LNCaP clone FGC (cell line): ENCODE measurements at regions not wholly inside any gene's neighbourhood (a gene's known extent, or its start where the extent isn't known, plus 50 kb on each side); places are given as distances from the start of the nearest gene placed in this dataset.
"Not testable (repeated sequence)": the region's sequence is repeated elsewhere in the genome, so short reads cannot be mapped to it uniquely, and the experiment has no call there.

Experiments
- DNase-seq: peaks from one replicate; pipeline ENCODE4 v3.0.0-alpha.2; 2011; ENCODE audit warnings: low read depth
- H3K4me3 ChIP-seq: 2 replicates; pipeline ENCODE4 v1.5.1; 2011; ENCODE audit warnings: mild to moderate bottlenecking, low read depth, low read length, control low read depth
- CTCF ChIP-seq: IDR thresholded peaks from 2 replicates; pipeline ENCODE4 v1.5.1; 2012; ENCODE audit warnings: mild to moderate bottlenecking; ENCODE audit not compliant: control insufficient read depth, insufficient read depth; ENCODE audit errors: extremely low read depth

- no peak for DNase-seq
- no peak overlapping the region for H3K4me3 ChIP-seq
- TF ChIP-seq CTCF: no peak
Measured at GRCh38 chr14:38941488-38941887, 161.5 kb downstream of the SEC23A start.

DNA sequence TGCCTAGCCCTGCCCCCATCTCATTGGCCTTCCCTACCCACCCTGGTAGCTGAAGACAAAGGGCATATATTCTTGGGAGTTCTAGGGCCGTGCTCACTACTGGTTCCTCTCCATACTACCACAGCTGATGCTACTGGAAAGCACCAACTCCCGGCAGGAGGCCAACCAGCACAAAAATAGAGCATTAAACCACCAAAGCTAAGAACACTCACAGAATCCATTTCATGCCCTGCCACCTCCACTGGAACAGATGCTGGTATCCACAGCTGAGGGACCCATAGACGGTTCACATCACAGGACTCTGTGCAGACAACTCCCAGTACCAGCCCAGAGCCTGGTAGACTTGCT is 170.4 kb downstream of the SEC23A start:
- not testable (repeated sequence) for H3K4me3 ChIP-seq, DNase-seq

DNA sequence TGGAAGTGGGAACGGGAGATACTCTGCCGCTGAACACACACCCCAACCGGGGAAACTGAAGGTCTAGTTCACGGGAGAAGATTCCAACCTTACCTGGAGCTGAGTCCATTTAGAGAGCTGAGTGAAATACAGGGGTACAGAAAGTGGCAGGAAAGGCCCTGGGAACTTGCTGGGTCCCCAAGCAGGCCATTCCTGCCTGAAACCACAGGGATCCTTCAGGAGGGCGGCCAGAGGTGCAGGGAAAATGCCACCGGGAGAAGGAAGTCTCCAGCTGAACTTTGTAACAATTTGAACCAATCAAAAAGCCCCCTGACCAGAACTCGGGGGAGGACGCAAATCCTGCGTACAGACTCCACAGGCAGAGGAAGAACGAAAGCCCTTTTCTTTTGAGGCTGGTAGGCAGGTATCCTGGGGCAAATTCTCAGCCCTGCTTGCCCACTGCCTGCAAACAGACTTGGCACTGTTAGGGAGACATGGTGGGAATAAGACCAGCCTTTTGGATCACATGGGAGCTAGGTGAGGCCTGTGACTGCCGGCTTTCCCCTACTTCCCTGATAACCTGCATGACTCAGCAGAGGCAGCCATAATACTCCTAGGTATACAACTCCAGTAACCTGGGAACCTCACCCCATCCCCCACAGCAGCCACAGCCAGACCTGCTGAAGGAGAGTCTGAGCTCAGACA is 170.9 kb downstream of the SEC23A start:
- DNase-seq: no peak
- H3K4me3 ChIP-seq: no peak overlapping the region
- no peak for TF ChIP-seq CTCF

- DNase-seq: no peak
- TF ChIP-seq CTCF: no peak
- no peak overlapping the region for H3K4me3 ChIP-seq
Measured at GRCh38 chr14:38930898-38931297, 172.1 kb downstream of the SEC23A start.

- no peak overlapping the region for H3K4me3 ChIP-seq
- no peak for DNase-seq
- no peak for TF ChIP-seq CTCF
Measured at GRCh38 chr14:38930022-38930421, 173.0 kb downstream of the SEC23A start.

DNA sequence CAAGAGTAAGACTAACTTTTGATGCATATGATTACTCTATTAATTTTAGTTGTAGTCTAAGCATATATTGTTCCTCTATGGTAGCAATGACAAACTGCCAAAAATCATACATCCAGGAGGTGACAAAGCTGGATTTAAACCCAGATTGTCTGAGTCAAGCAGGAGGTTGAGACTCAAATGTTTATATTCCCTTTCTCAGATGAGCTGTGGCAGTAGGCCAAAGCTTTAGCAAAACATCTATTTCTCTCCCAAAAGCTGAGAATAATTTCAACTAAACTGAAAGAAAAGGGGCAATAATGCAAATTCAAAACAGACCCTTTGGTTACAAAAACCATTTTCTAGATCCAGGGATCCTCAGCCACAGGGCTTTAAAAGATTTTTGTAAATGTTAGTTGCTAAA is 173.6 kb downstream of the SEC23A start:
- no peak overlapping the region for H3K4me3 ChIP-seq
- TF ChIP-seq CTCF: no peak
- no peak for DNase-seq

GRCh38 chr14:38921893-38922292 is 181.1 kb downstream of the SEC23A start:
- DNase-seq, H3K4me3 ChIP-seq: not testable (repeated sequence)

DNA sequence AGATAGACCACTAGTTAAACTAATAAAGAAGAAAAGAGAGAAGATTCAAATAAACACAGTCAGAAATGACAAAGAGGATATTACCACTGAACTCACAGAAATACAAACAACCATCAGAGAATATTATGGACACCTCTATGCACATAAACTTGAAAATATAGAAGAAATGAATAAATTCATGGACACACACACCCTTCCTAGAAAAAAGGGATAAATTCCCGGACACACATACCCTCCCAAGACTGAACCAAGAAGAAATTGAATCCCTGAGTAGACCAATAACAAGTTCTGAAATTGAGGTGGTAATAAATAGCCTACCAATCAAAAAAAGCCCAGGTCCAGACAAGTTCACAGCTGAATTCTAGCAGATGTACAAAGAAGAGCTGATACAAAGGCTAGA is 187.9 kb downstream of the SEC23A start:
- no peak overlapping the region for H3K4me3 ChIP-seq
- TF ChIP-seq CTCF: no peak
- no peak for DNase-seq
